Neural progenitor cell (in vitro differentiated cells): ENCODE measurements at regions not wholly inside any gene's neighbourhood (a gene's known extent, or its start where the extent isn't known, plus 50 kb on each side); places are given as distances from the start of the nearest gene placed in this dataset.

Experiments
- DNase-seq: peaks from one replicate; pipeline ENCODE4 v3.0.0-alpha.2; 2016; ENCODE audit warnings: low spot score
- H2AFZ ChIP-seq: fragments of 200-600 bp; sonication (generic); replicated peaks from 2 replicates; pipeline ENCODE4 v1.6.1; 2016; ENCODE audit warnings: antibody characterized with exemption
- H3F3A ChIP-seq: fragments of 200-600 bp; sonication (generic); 2 replicates; pipeline ENCODE4 v1.6.1; 2016; ENCODE audit warnings: antibody characterized with exemption, low read depth
- H3K27ac ChIP-seq: fragments of 200-600 bp; sonication (generic); 2 replicates; pipeline ENCODE4 v1.5.1; 2016; ENCODE audit warnings: mild to moderate bottlenecking
- H3K27me3 ChIP-seq: fragments of 200-600 bp; sonication (generic); 2 replicates; pipeline ENCODE4 v1.6.1; 2016; ENCODE audit warnings: mild to moderate bottlenecking, moderate library complexity
- H3K36me3 ChIP-seq: fragments of 200-600 bp; sonication (generic); 2 replicates; pipeline ENCODE4 v1.5.1; 2016
- H3K4me1 ChIP-seq: fragments of 200-600 bp; sonication (generic); 2 replicates; pipeline ENCODE4 v1.6.1; 2016; ENCODE audit warnings: mixed run types
- H3K4me2 ChIP-seq: fragments of 200-600 bp; sonication (generic); 2 replicates; pipeline ENCODE4 v1.6.1; 2016
- H3K4me3 ChIP-seq: fragments of 200-600 bp; sonication (generic); 2 replicates; pipeline ENCODE4 v1.5.1; 2016
- H3K79me2 ChIP-seq: fragments of 200-600 bp; sonication (generic); 2 replicates; pipeline ENCODE4 v1.6.1; 2016; ENCODE audit warnings: low read depth
- H3K9ac ChIP-seq: fragments of 200-600 bp; sonication (generic); 2 replicates; pipeline ENCODE4 v1.6.1; 2016
- H3K9me3 ChIP-seq: fragments of 200-600 bp; sonication (generic); 2 replicates; pipeline ENCODE4 v1.5.1; 2016; ENCODE audit warnings: low read depth
- H4K20me1 ChIP-seq: fragments of 200-600 bp; sonication (generic); 2 replicates; pipeline ENCODE4 v1.6.1; 2016; ENCODE audit warnings: low read depth
- H3K27ac Mint-ChIP-seq: 3 replicates; pipeline ENCODE4 v1.8.0; 2021; ENCODE audit warnings: mixed read lengths
- H3K27me3 Mint-ChIP-seq: 2 replicates; pipeline ENCODE4 v1.8.0; 2022; ENCODE audit warnings: low read depth, mild to moderate bottlenecking, inconsistent platforms, moderate library complexity, mixed read lengths; ENCODE audit not compliant: insufficient read depth
- H3K36me3 Mint-ChIP-seq: 3 replicates; pipeline ENCODE4 v1.8.0; 2021; ENCODE audit warnings: mixed read lengths
- H3K4me1 Mint-ChIP-seq: 3 replicates; pipeline ENCODE4 v1.8.0; 2021; ENCODE audit warnings: mixed read lengths
- H3K4me3 Mint-ChIP-seq: 3 replicates; pipeline ENCODE4 v1.8.0; 2021; ENCODE audit warnings: mild to moderate bottlenecking, moderate library complexity, mixed read lengths
- H3K9me3 Mint-ChIP-seq: 3 replicates; pipeline ENCODE4 v1.8.0; 2020; ENCODE audit warnings: mixed read lengths
- CTCF ChIP-seq: fragments of 200-600 bp; sonication (generic); IDR thresholded peaks from 2 replicates; pipeline ENCODE4 v1.5.1; 2017; ENCODE audit warnings: antibody characterized with exemption, mild to moderate bottlenecking
- EZH2 ChIP-seq: fragments of 200-600 bp; sonication (generic); IDR thresholded peaks from 2 replicates; pipeline ENCODE4 v1.6.1; 2017; ENCODE audit warnings: antibody characterized with exemption, mild to moderate bottlenecking, moderate library complexity
- EZH2phosphoT487 ChIP-seq: fragments of 200-600 bp; sonication (generic); IDR thresholded peaks from 2 replicates; pipeline ENCODE4 v1.6.1; 2017; ENCODE audit warnings: antibody characterized with exemption

DNA sequence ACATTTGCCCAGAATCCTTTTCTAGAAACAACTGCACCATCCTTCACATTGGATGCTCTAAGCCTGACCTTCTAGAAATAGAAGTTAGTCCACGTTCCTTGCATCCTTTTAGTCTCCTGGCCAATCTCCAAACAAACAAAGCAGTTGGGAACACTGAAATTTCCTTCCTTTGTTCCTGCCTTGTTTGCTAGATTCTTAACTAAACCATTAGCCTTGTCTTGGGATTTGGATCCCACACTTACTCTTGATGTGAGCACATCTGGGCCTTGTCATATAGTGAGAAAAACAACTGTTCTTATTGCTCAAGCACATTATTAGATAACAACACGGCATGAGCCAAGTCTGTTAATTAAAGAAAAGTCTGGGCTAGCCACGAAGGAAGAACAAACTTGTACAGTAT lies 319.3 kb upstream of the GHITM start:
- Histone ChIP-seq H4K20me1 (no peaks in the 10 kb centered on the region), H3K9me3 (no peaks in the 10 kb centered on the region), H3K9ac (no peak overlapping the region), H3K79me2 (no peaks in the 10 kb centered on the region), H3K27ac (no peak overlapping the region), H2AFZ (no peak overlapping the region), H3F3A (no peaks in the 10 kb centered on the region), H3K4me3 (no peak overlapping the region), H3K27me3 (no peaks in the 10 kb centered on the region), H3K4me2 (no peak overlapping the region), H3K4me1 (peaks cover 8% of the 10 kb centered on the region), H3K36me3 (no peaks in the 10 kb centered on the region)
- H3K36me3 Mint-ChIP-seq: no peaks in the 10 kb centered on the region
- no peaks in the 10 kb centered on the region for H3K9me3 Mint-ChIP-seq
- DNase-seq: no peak
- H3K4me1 Mint-ChIP-seq: no peaks in the 10 kb centered on the region
- H3K27me3 Mint-ChIP-seq: no peaks in the 10 kb centered on the region
- no peak overlapping the region for H3K4me3 Mint-ChIP-seq
- H3K27ac Mint-ChIP-seq: no peak overlapping the region
- TF ChIP-seq EZH2 (no peak), EZH2phosphoT487 (no peak), CTCF (no peak)

DNA sequence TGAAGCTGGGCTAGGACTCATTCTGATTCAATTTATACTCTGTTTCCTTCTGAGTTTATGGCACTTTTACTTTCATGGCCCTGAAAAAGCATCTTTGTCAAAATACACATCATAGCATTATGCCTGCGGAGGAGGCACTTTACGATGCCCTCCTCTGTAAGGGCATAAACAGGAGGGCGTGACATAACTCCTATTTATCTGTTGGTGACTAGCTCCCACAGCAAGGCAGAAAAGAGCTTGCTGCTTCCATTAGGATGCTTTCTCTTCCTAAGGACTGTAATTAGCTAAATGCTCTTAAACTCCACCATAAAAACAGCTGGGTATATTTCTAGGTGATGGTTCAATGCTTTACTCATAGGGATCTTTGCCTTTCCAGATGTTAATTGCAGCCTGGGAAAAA lies 315.2 kb upstream of the GHITM start:
- Mint-ChIP-seq H3K36me3 (no peaks in the 10 kb centered on the region), H3K27ac (no peak overlapping the region), H3K27me3 (peaks cover 3% of the 10 kb centered on the region), H3K4me3 (no peak overlapping the region), H3K9me3 (peaks cover 4% of the 10 kb centered on the region), H3K4me1 (no peaks in the 10 kb centered on the region)
- Histone ChIP-seq H2AFZ (no peak overlapping the region), H3K36me3 (no peaks in the 10 kb centered on the region), H3K27ac (no peak overlapping the region), H3F3A (no peaks in the 10 kb centered on the region), H3K9me3 (no peaks in the 10 kb centered on the region), H3K4me2 (no peak overlapping the region), H3K79me2 (no peaks in the 10 kb centered on the region), H4K20me1 (no peaks in the 10 kb centered on the region), H3K27me3 (no peaks in the 10 kb centered on the region), H3K9ac (no peak overlapping the region), H3K4me3 (no peak overlapping the region), H3K4me1 (no peaks in the 10 kb centered on the region)
- TF ChIP-seq EZH2phosphoT487 (no peak), EZH2 (no peak), CTCF (no peak)
- no peak for DNase-seq

DNA sequence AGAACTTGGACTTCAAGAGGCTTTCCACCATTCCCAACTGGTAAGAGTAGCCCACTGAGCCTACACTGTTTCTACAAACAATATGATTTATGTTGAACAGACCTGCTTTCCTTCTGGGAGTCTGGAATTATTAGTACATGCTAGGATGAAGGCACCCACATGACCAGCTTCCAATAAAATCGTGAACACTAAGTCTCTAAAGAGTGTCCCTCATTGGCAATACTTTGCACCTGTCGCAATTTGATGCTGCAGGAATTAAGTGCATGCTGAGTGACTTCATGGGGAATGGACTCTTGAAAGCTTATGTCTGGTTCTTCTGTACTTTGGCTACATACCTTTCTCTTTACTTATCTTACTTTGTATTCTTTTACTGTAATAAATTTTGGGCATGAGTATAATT lies 305.2 kb upstream of the GHITM start:
- no peaks in the 10 kb centered on the region for H3F3A ChIP-seq

More for the DNA sequence above, 305.2 kb upstream of the GHITM start:
- Mint-ChIP-seq H3K27ac (no peak overlapping the region), H3K4me1 (no peaks in the 10 kb centered on the region), H3K9me3 (no peaks in the 10 kb centered on the region), H3K4me3 (no peak overlapping the region), H3K27me3 (no peaks in the 10 kb centered on the region), H3K36me3 (no peaks in the 10 kb centered on the region)
- H3K9me3 ChIP-seq: no peaks in the 10 kb centered on the region
- no peaks in the 10 kb centered on the region for H3K27me3 ChIP-seq
- H3K79me2 ChIP-seq: no peaks in the 10 kb centered on the region
- no peak overlapping the region for H3K4me2 ChIP-seq
- no peaks in the 10 kb centered on the region for H3K36me3 ChIP-seq
- TF ChIP-seq CTCF: no peak
- no peak for TF ChIP-seq EZH2
- TF ChIP-seq EZH2phosphoT487: no peak
- H3K4me3 ChIP-seq: no peak overlapping the region
- H4K20me1 ChIP-seq: no peaks in the 10 kb centered on the region
- DNase-seq: no peak
- no peak overlapping the region for H3K27ac ChIP-seq
- no peak overlapping the region for H3K9ac ChIP-seq
- no peaks in the 10 kb centered on the region for H3K4me1 ChIP-seq
- no peak overlapping the region for H2AFZ ChIP-seq
